IMR-90 (cell line): ENCODE measurements at regions not wholly inside any gene's neighbourhood (a gene's known extent, or its start where the extent isn't known, plus 50 kb on each side); places are given as distances from the start of the nearest gene placed in this dataset.

Source experiments
- ATAC-seq: fragments of 200-7000 bp; cut with Tn5 transposase; 2 replicates; pipeline ENCODE4 v1.9.1; 2020; ENCODE audit warnings: low read depth, mild to moderate bottlenecking, moderate library complexity
- BruUV-seq: library from RNA; stranded (reverse); fragments of 400-500 nt; replicated peaks from 2 replicates; lab custom pipeline; 2021; lab: Mats Ljungman, UMichigan
- CTCF ChIA-PET: fragments of 300-600 bp; formaldehyde crosslinking; extraction: SDS; loops from one replicate; lab custom pipeline; 2021; ENCODE audit warnings: antibody characterized with exemption; lab: Yijun Ruan, JAX
- POLR2A ChIA-PET: fragments of 300-600 bp; sonication (Branson Sonifier 250); formaldehyde crosslinking; loops from one replicate; lab custom pipeline; 2022; ENCODE audit warnings: antibody characterized with exemption; ENCODE audit not compliant: unreplicated experiment; lab: Charles Lee
- DNase-seq: peaks from one replicate; pipeline ENCODE4 v3.0.0; 2013
- H2AFZ ChIP-seq: replicated peaks from 2 replicates; pipeline ENCODE3; 2013; ENCODE audit warnings: low read length, mild to moderate bottlenecking; ENCODE audit not compliant: poor library complexity
- H2AK5ac ChIP-seq: 2 replicates; pipeline ENCODE4 v1.6.1; 2013; ENCODE audit warnings: low read depth, low read length, inconsistent platforms
- H2AK9ac ChIP-seq: replicated peaks from 2 replicates; pipeline ENCODE3; 2013; ENCODE audit warnings: mild to moderate bottlenecking, low read depth, low read length, moderate library complexity; ENCODE audit not compliant: poor library complexity
- H2BK120ac ChIP-seq: 2 replicates; pipeline ENCODE4 v1.6.1; 2013; ENCODE audit warnings: low read depth, low read length, inconsistent platforms
- H2BK15ac ChIP-seq: 3 replicates; pipeline ENCODE4 v1.6.1; 2013; ENCODE audit warnings: low read depth, low read length, inconsistent platforms
- H2BK20ac ChIP-seq: 2 replicates; pipeline ENCODE4 v1.6.1; 2013; ENCODE audit warnings: low read depth, mild to moderate bottlenecking, inconsistent platforms, low read length, moderate library complexity
- H2BK5ac ChIP-seq: 2 replicates; pipeline ENCODE4 v1.6.1; 2013; ENCODE audit warnings: mild to moderate bottlenecking, low read depth, low read length, inconsistent platforms; ENCODE audit not compliant: poor library complexity, severe bottlenecking
- H3K14ac ChIP-seq: replicated peaks from 2 replicates; pipeline ENCODE4 v1.6.1; 2013; ENCODE audit warnings: low read depth, low read length, inconsistent platforms
- H3K18ac ChIP-seq: 2 replicates; pipeline ENCODE4 v1.6.1; 2013; ENCODE audit warnings: low read depth, low read length, control low read depth
- H3K23ac ChIP-seq: 2 replicates; pipeline ENCODE4 v1.6.1; 2013; ENCODE audit warnings: low read depth, low read length, inconsistent platforms
- H3K27ac ChIP-seq: 2 replicates; pipeline ENCODE4 v1.5.1; 2013; ENCODE audit warnings: mild to moderate bottlenecking, control low read depth, low read length; ENCODE audit not compliant: insufficient read depth
- H3K27me3 ChIP-seq: 2 replicates; pipeline ENCODE4 v1.6.1; 2013; ENCODE audit warnings: low read length; ENCODE audit not compliant: control insufficient read depth, insufficient read depth
- H3K36me3 ChIP-seq: 2 replicates; pipeline ENCODE4 v1.6.1; 2013; ENCODE audit warnings: low read length, mixed read lengths; ENCODE audit not compliant: control insufficient read depth, insufficient read depth
- H3K4ac ChIP-seq: 2 replicates; pipeline ENCODE4 v1.6.1; 2013; ENCODE audit warnings: low read depth, low read length, inconsistent platforms
- H3K4me1 ChIP-seq: 2 replicates; pipeline ENCODE4 v1.6.1; 2013; ENCODE audit warnings: low read length, mixed read lengths; ENCODE audit not compliant: control insufficient read depth, insufficient read depth
- H3K4me2 ChIP-seq: 2 replicates; pipeline ENCODE4 v1.6.1; 2013; ENCODE audit warnings: low read depth, mild to moderate bottlenecking, control low read depth, low read length, moderate library complexity
- H3K4me3 ChIP-seq: 2 replicates; pipeline ENCODE4 v1.5.1; 2013; ENCODE audit warnings: low read depth, mild to moderate bottlenecking, control low read depth, low read length, moderate library complexity; ENCODE audit not compliant: insufficient read depth
- H3K56ac ChIP-seq: 2 replicates; pipeline ENCODE4 v1.6.1; 2013; ENCODE audit warnings: low read length, inconsistent platforms; ENCODE audit not compliant: insufficient read depth; ENCODE audit errors: extremely low read depth
- H3K79me1 ChIP-seq, 2 experiments: 2 replicates each; pipeline ENCODE4 v1.6.1; 2013; ENCODE audit warnings: low read length in 2 of 2, inconsistent platforms in 1 of 2, low read depth in 1 of 2
- H3K9ac ChIP-seq: 2 replicates; pipeline ENCODE4 v1.6.1; 2013; ENCODE audit warnings: low read depth, low read length, control low read depth
- H3K9me1 ChIP-seq: 2 replicates; pipeline ENCODE4 v1.6.1; 2013; ENCODE audit warnings: low read length, inconsistent platforms; ENCODE audit not compliant: insufficient read depth
- H3K9me3 ChIP-seq: 2 replicates; pipeline ENCODE4 v1.6.1; 2013; ENCODE audit warnings: low read length; ENCODE audit not compliant: control insufficient read depth, insufficient read depth
- H4K20me1 ChIP-seq: 2 replicates; pipeline ENCODE4 v1.6.1; 2013; ENCODE audit warnings: low read length, inconsistent platforms; ENCODE audit not compliant: insufficient read depth
- H4K5ac ChIP-seq: 2 replicates; pipeline ENCODE4 v1.6.1; 2013; ENCODE audit warnings: mild to moderate bottlenecking, low read depth, low read length, control low read depth
- H4K8ac ChIP-seq, 2 experiments: 2 replicates each; pipeline ENCODE4 v1.6.1; 2013; ENCODE audit warnings: low read depth in 2 of 2, low read length in 2 of 2, control low read depth in 1 of 2, inconsistent platforms in 1 of 2
- H4K91ac ChIP-seq: 2 replicates; pipeline ENCODE4 v1.6.1; 2013; ENCODE audit warnings: low read depth, low read length, inconsistent platforms; ENCODE audit not compliant: insufficient read depth
- BHLHE40 ChIP-seq: fragments of 150-350 bp; IDR thresholded peaks from 2 replicates; pipeline ENCODE4 v1.6.1; 2016; ENCODE audit warnings: mild to moderate bottlenecking, low read depth, low read length
- CEBPB ChIP-seq: IDR thresholded peaks from 2 replicates; pipeline ENCODE4 v1.6.1; 2012; ENCODE audit warnings: low read depth, low read length, improper control_type of control experiment
- CHD1 ChIP-seq: IDR thresholded peaks from 2 replicates; pipeline ENCODE4 v1.6.1; 2012; ENCODE audit warnings: low read depth, low read length, improper control_type of control experiment
- FOS ChIP-seq: fragments of 150-350 bp; IDR thresholded peaks from 2 replicates; pipeline ENCODE4 v1.6.1; 2016; ENCODE audit warnings: low read depth, low read length
- MAFK ChIP-seq: IDR thresholded peaks from 2 replicates; pipeline ENCODE4 v1.6.1; 2012; ENCODE audit warnings: low read depth, low read length, improper control_type of control experiment
- MAZ ChIP-seq: IDR thresholded peaks from 2 replicates; pipeline ENCODE4 v1.6.1; 2012; ENCODE audit warnings: low read depth, mild to moderate bottlenecking, low read length, improper control_type of control experiment, moderate library complexity, borderline replicate concordance
- MXI1 ChIP-seq: IDR thresholded peaks from 2 replicates; pipeline ENCODE4 v1.6.1; 2012; ENCODE audit warnings: low read depth, mild to moderate bottlenecking, low read length, moderate library complexity, borderline replicate concordance
- NFE2L2 ChIP-seq: fragments of 150-350 bp; IDR thresholded peaks from 2 replicates; pipeline ENCODE4 v1.6.1; 2016; ENCODE audit warnings: low read depth, mild to moderate bottlenecking, low read length
- POLR2A ChIP-seq: IDR thresholded peaks from 2 replicates; pipeline ENCODE4 v1.6.1; 2012; ENCODE audit warnings: mild to moderate bottlenecking, low read depth, low read length
- RAD21 ChIP-seq: IDR thresholded peaks from 2 replicates; pipeline ENCODE4 v1.6.1; 2012; ENCODE audit warnings: low read length, improper control_type of control experiment
- RCOR1 ChIP-seq: IDR thresholded peaks from 2 replicates; pipeline ENCODE4 v1.6.1; 2012; ENCODE audit warnings: mild to moderate bottlenecking, low read length, improper control_type of control experiment; ENCODE audit not compliant: insufficient replicate concordance
- RFX5 ChIP-seq: IDR thresholded peaks from 2 replicates; pipeline ENCODE4 v1.8.0; 2012; ENCODE audit warnings: low read depth, mild to moderate bottlenecking, low read length, moderate library complexity
- SMC3 ChIP-seq: fragments of 150-350 bp; IDR thresholded peaks from 2 replicates; pipeline ENCODE4 v1.6.1; 2016; ENCODE audit warnings: low read depth, mild to moderate bottlenecking, antibody characterized with exemption, low read length, moderate library complexity
- WGBS, 2 experiments: methylation state at CpG; one replicate each; pipeline versions ENCODE4 v1.1.5 to v1.1.7; 2013; ENCODE audit warnings: missing lambda C conversion rate in 2 of 2; ENCODE audit not compliant: insufficient read length in 1 of 2; ENCODE audit errors: extremely low coverage in 2 of 2; 5-methylcytosine and 5-hydroxymethylcytosine counted together
- dilution Hi-C: fragments of 300-500 bp; cut with HindIII; formaldehyde crosslinking; loops from one replicate; pipeline ENCODE4 v1.14.3; 2018; ENCODE audit warnings: low sequenced_read_pairs; ENCODE audit not compliant: unreplicated experiment
- in situ Hi-C: fragments of 300-500 bp; cut with MboI; formaldehyde crosslinking; loops from 3 replicates; pipeline ENCODE4 v1.14.3; 2019; ENCODE audit warnings: low sequenced_read_pairs, inconsistent platforms, mixed read lengths
- intact Hi-C: fragments of 100-400 bp; cut with micrococcal nuclease; formaldehyde crosslinking; loops from 2 replicates; pipeline ENCODE4 v1.10.0; 2022
- TF ChIP-seq, protein P1 (sequence below): conservative IDR thresholded peaks from 2 replicates; pipeline ENCODE4 v1.5.1; 2012; ENCODE audit warnings: mild to moderate bottlenecking, low read depth, low read length, improper control_type of control experiment
- TF ChIP-seq, protein P2 (sequence below): fragments of 150-350 bp; IDR thresholded peaks from 2 replicates; pipeline ENCODE4 v1.6.1; 2016; ENCODE audit warnings: low read depth, mild to moderate bottlenecking, low read length, moderate library complexity, borderline replicate concordance
- TF ChIP-seq, protein P3 (sequence below): fragments of 150-350 bp; IDR thresholded peaks from 2 replicates; pipeline ENCODE4 v1.6.1; 2017; ENCODE audit warnings: mild to moderate bottlenecking, antibody characterized with exemption, low read length, low read depth

DNA sequence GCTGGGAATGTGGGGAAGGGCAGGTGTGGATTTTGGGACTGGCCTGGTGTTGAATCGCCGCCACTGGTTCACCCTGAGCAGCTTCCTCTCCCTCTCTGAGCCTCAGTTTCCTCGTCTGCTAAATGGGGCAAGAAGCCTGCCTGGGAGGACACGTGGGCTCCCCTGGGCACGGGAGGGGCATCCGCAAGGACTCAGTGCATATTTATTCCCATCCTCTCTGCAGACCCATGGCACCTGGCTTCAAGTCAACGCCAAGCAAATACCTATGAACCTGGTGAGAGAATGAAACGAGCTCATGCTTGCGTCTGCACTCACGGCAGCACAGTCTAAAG is 234.4 kb downstream of the PTPRU start:
- Histone ChIP-seq H2BK20ac (no peak overlapping the region), H3K27ac (no peak overlapping the region), H4K91ac (no peak overlapping the region), H3K4me1 (no peaks in the 10 kb centered on the region), H3K14ac (no peak overlapping the region), H2AK5ac (no peak overlapping the region), H3K9me1 (no peaks in the 10 kb centered on the region), H2AFZ (no peak overlapping the region), H3K18ac (no peak overlapping the region), H2BK15ac (no peak overlapping the region), H3K4ac (no peak overlapping the region), H3K79me1 (no peaks in the 10 kb centered on the region), H3K4me3 (no peak overlapping the region), H3K23ac (no peak overlapping the region), H4K5ac (no peak overlapping the region), H2BK5ac (no peak overlapping the region), H3K27me3 (peaks cover 11% of the 10 kb centered on the region), H3K4me2 (no peak overlapping the region), H2AK9ac (no peak overlapping the region), H3K9me3 (no peaks in the 10 kb centered on the region), H3K36me3 (no peaks in the 10 kb centered on the region), H3K56ac (no peak overlapping the region), H4K8ac (no peak overlapping the region), H3K9ac (no peak overlapping the region), H4K20me1 (no peaks in the 10 kb centered on the region), H2BK120ac (no peak overlapping the region)
- dilution Hi-C loops (no loop called here), in situ Hi-C loops (no loop called here), intact Hi-C loops (no loop called here)
- ChIA-PET CTCF (no interaction called here), POLR2A (no interaction called here)
- BruUV-seq: no TSS peak
- DNase-seq: no peak
- ATAC-seq: no peak
- WGBS, 2 experiments: 50% methylated on average over 4 of the region's 10 CpGs; no CpG with 5 or more reads in 1 of the 2 experiments
- TF ChIP-seq MAFK: no peak
- TF ChIP-seq RFX5: no peak
- TF ChIP-seq, protein P1, sequence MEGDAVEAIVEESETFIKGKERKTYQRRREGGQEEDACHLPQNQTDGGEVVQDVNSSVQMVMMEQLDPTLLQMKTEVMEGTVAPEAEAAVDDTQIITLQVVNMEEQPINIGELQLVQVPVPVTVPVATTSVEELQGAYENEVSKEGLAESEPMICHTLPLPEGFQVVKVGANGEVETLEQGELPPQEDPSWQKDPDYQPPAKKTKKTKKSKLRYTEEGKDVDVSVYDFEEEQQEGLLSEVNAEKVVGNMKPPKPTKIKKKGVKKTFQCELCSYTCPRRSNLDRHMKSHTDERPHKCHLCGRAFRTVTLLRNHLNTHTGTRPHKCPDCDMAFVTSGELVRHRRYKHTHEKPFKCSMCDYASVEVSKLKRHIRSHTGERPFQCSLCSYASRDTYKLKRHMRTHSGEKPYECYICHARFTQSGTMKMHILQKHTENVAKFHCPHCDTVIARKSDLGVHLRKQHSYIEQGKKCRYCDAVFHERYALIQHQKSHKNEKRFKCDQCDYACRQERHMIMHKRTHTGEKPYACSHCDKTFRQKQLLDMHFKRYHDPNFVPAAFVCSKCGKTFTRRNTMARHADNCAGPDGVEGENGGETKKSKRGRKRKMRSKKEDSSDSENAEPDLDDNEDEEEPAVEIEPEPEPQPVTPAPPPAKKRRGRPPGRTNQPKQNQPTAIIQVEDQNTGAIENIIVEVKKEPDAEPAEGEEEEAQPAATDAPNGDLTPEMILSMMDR: no peak
- TF ChIP-seq RCOR1: no peak
- TF ChIP-seq, protein P2, sequence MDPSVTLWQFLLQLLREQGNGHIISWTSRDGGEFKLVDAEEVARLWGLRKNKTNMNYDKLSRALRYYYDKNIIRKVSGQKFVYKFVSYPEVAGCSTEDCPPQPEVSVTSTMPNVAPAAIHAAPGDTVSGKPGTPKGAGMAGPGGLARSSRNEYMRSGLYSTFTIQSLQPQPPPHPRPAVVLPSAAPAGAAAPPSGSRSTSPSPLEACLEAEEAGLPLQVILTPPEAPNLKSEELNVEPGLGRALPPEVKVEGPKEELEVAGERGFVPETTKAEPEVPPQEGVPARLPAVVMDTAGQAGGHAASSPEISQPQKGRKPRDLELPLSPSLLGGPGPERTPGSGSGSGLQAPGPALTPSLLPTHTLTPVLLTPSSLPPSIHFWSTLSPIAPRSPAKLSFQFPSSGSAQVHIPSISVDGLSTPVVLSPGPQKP: no peak
- no peak for TF ChIP-seq POLR2A
- no peak for TF ChIP-seq RAD21
- TF ChIP-seq, protein P3, sequence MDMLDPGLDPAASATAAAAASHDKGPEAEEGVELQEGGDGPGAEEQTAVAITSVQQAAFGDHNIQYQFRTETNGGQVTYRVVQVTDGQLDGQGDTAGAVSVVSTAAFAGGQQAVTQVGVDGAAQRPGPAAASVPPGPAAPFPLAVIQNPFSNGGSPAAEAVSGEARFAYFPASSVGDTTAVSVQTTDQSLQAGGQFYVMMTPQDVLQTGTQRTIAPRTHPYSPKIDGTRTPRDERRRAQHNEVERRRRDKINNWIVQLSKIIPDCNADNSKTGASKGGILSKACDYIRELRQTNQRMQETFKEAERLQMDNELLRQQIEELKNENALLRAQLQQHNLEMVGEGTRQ: no peak
- TF ChIP-seq BHLHE40: no peak
- no peak for TF ChIP-seq NFE2L2
- no peak for TF ChIP-seq CHD1
- TF ChIP-seq MXI1: no peak
- no peak for TF ChIP-seq CEBPB
- TF ChIP-seq MAZ: no peak
- no peak for TF ChIP-seq FOS
- TF ChIP-seq SMC3: no peak
